ENCODE measurements at regions not wholly inside any gene's neighbourhood (a gene's known extent, or its start where the extent isn't known, plus 50 kb on each side); places are given as distances from the start of the nearest gene placed in this dataset.

DNA sequence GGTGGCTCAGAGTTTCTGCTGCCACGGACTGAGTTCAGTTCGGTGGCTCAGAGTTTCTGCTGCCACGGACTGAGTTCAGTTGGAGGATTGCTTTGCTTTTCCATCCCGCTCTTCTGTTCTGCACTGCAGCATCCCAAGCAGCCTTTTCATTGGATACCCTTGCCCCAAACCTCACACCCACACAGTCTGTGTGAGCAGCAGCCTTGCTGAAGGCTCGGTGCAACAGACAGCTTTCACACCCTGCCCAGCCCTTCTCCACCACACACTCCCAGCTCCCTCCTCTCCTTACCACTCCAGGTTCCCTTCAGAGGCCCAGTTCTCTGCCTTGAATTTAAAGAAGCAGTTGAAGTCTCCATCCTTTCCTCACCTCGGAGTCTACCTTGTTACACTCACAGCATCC lies 52.5 kb upstream of the CHD6 start:
- no peak for DNase-seq (ENCODE audit: low read depth)

DNA sequence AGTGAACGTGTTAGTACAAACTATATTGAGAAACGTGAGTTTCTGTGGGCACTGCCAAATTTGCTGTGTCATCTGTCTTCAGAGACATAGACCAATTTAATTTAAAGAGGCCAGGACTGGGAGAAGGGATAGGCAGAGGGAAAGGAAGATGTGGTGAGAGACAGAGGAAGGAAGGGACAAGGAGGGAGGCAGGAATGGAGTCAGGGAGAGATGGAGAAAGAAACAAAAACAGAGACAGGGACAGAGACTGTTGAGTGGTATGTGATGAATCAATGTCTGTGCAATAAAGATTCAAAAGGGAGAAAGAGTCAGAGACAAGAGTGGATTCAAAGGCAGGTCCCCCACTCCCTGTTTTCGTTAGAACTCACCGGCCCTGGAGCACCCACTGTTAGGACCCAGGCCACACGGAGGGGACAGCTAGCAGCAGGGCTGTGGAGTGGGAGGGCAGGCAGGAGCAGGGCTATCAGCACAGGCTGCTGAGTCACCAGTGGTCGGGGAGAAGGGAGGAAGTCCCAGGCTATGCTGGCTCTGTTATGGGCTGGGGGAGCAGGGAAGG lies 51.6 kb upstream of the CHD6 start:
- DNase-seq (ENCODE audit: low read depth), result no peak

DNA sequence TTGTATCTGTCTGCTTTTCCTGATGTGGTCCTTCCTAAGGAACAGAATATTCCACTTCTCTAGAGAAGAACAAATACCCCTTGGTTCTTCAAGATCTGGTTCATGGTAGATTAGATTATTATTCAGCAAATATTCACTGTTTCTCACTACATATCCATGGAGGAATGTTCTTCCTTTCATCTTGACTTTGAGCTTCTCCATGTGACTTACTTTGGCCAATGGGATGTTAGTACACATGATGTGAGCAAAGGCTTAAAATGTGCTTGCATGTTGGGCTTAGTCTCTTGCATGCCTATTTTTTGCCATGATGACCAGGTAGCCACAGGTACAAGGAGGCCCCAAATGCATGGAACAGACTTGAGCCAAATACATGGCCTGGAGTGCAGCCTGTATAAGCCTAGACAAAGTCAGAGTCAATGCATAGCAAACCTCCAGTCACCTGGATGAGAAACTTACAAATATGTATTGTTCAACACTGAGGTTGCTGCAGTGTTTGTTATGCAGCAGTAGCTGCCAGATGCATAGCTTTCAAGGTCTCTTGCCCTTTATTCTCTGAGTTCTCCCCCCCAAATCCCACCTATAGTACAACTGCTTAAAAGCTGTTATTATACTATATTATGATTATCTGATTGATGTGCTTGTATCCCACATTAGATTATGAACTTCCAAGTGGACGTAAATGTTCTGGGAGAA lies 50.0 kb upstream of the CHD6 start:
- no peak for DNase-seq (ENCODE audit: low read depth)
